Activated naive CD4-positive, alpha-beta T cell (primary cell): ENCODE measurements at regions not wholly inside any gene's neighbourhood (a gene's known extent, or its start where the extent isn't known, plus 50 kb on each side); places are given as distances from the start of the nearest gene placed in this dataset.
"Not testable (repeated sequence)": the region's sequence is repeated elsewhere in the genome, so short reads cannot be mapped to it uniquely, and the experiment has no call there.

ENCODE experiments used
- DNase-seq, 4 experiments: peaks; one replicate each; lab custom pipeline; 2025; lab: John Stamatoyannopoulos, UW

- DNase-seq, result no peak
Observed at GRCh38 chr1:82064691-82065090, 264.0 kb downstream of the ADGRL2 start.

GRCh38 chr1:82062206-82062605 is 261.5 kb downstream of the ADGRL2 start:
- DNase-seq, result no peak

- DNase-seq, result no peak
Observed at GRCh38 chr1:82059959-82060358, 259.2 kb downstream of the ADGRL2 start.

GRCh38 chr1:82057011-82057410 is 256.3 kb downstream of the ADGRL2 start:
- DNase-seq, result no peak

GRCh38 chr1:82055375-82055774 is 254.6 kb downstream of the ADGRL2 start:
- not testable (repeated sequence) for DNase-seq

- no peak for DNase-seq
Observed at GRCh38 chr1:82052563-82052962, 251.8 kb downstream of the ADGRL2 start.

- DNase-seq, result no peak
Observed at GRCh38 chr1:82048596-82048995, 247.9 kb downstream of the ADGRL2 start.

- DNase-seq, result no peak
Observed at GRCh38 chr1:82045221-82045620, 244.5 kb downstream of the ADGRL2 start.

- no peak for DNase-seq
Observed at GRCh38 chr1:82044536-82044935, 243.8 kb downstream of the ADGRL2 start.

GRCh38 chr1:82044111-82044510 is 243.4 kb downstream of the ADGRL2 start:
- DNase-seq, result no peak

- no peak for DNase-seq
Observed at GRCh38 chr1:82042306-82043060, 241.7 kb downstream of the ADGRL2 start.
